ENCODE measurements at regions not wholly inside any gene's neighbourhood (a gene's known extent, or its start where the extent isn't known, plus 50 kb on each side); places are given as distances from the start of the nearest gene placed in this dataset.
A peak's percentile ranks its signal among the peaks of the same experiment; 100 is the strongest.
"Not testable (repeated sequence)": the region's sequence is repeated elsewhere in the genome, so short reads cannot be mapped to it uniquely, and the experiment has no call there.

DNA sequence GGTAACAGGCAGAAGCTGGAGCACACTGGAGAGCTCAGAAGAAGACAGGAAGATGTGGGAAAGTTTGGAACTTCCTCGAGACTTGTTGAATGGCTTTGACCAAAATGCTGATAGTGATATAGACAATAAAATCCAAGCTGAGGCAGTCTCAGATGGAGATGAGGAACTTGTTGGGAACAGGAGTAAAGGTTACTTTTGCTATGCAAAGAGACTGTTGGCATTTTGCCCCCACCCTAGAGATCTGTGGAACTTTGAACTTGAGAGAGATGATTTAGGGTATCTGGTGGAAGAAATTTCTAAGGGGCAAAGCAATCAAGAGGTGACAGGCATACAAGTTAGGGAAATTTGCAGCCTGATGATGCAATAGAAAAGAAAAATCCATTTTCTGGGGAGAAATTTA is 493.5 kb downstream of the CHSY3 start:
- 86% methylated on average over 1 of the region's 1 CpG; no CpG with 5 or more reads in 1 of the 2 experiments for WGBS, 2 experiments (ENCODE audit: extremely low coverage in 1 of 2, insufficient coverage in 1 of 2, insufficient read length in 1 of 2, insufficient replicate concordance in 2 of 2, low coverage in 1 of 2, low lambda C conversion rate in 2 of 2, missing lambda C conversion rate in 1 of 2)
- FAIRE-seq; H3K56ac ChIP-seq (replicated peaks; ENCODE audit: insufficient read length, low read depth, low read length); H2BK5ac ChIP-seq (ENCODE audit: low read depth, low read length); H3K4ac ChIP-seq (replicated peaks; ENCODE audit: insufficient read length, low read depth, low read length); H2BK120ac ChIP-seq (replicated peaks; ENCODE audit: low read depth, low read length); H3K79me2 ChIP-seq (ENCODE audit: control insufficient read depth in 1 of 2, insufficient read depth in 2 of 2, low read length in 2 of 2); H3K9ac ChIP-seq (replicated peaks in 1 of 4; ENCODE audit: extremely low read depth in 1 of 4, low read depth in 3 of 4, low read length in 3 of 4); H2AFZ ChIP-seq (ENCODE audit: low read length); H3K36me3 ChIP-seq (ENCODE audit: control insufficient read depth in 2 of 4, insufficient read depth in 4 of 4, low read length in 3 of 4); POLR2A ChIA-PET (ENCODE audit: partially characterized antibody); H3K23ac ChIP-seq (ENCODE audit: insufficient read length); H2BK20ac ChIP-seq (ENCODE audit: low read length); H4K20me1 ChIP-seq (replicated peaks in 1 of 2; ENCODE audit: control insufficient read depth in 1 of 2, insufficient read depth in 2 of 2, low read length in 2 of 2); H3K14ac ChIP-seq (ENCODE audit: insufficient read length); DNase-seq (ENCODE audit: low read depth in 1 of 2, low spot score in 2 of 2); H3K27ac ChIP-seq (ENCODE audit: low read depth, low read length); H3K79me1 ChIP-seq (ENCODE audit: low read depth, low read length); H3K4me2 ChIP-seq (ENCODE audit: insufficient read depth in 1 of 2, low read depth in 2 of 2, low read length in 2 of 2); H3K4me3 ChIP-seq (ENCODE audit: extremely low read depth in 1 of 4, insufficient read depth in 2 of 4, low read depth in 3 of 4, low read length in 4 of 4); H2BK15ac ChIP-seq (ENCODE audit: low read length); H3K23me2 ChIP-seq (ENCODE audit: low read depth, low read length); H2AK5ac ChIP-seq (ENCODE audit: low read depth, low read length); H3K27me3 ChIP-seq (replicated peaks in 1 of 4; ENCODE audit: control insufficient read depth in 3 of 4, extremely low read depth in 1 of 4, insufficient read depth in 3 of 4, low read length in 3 of 4); H3K18ac ChIP-seq (ENCODE audit: extremely low read depth, low read length); H4K8ac ChIP-seq (ENCODE audit: extremely low read depth, insufficient read depth, low read length); H2BK12ac ChIP-seq (ENCODE audit: low read depth, low read length); H3K9me3 ChIP-seq (ENCODE audit: insufficient read depth in 2 of 2, low read depth in 1 of 2, low read length in 1 of 2); H4K91ac ChIP-seq (replicated peaks; ENCODE audit: insufficient read length, low read length); H4K5ac ChIP-seq (ENCODE audit: insufficient read length, low read depth, low read length); H3K4me1 ChIP-seq (replicated peaks in 1 of 4; ENCODE audit: control insufficient read depth in 3 of 4, insufficient read depth in 4 of 4, low read length in 3 of 4): not testable (repeated sequence)
- CTCF ChIA-PET (ENCODE audit: partially characterized antibody) = interaction anchor here (1.1 kb wide), 1 partner anchor 13 kb away, joined by 3 read pairs; no protein-coding TSS in a partner anchor
- TF ChIP-seq CEBPB (IDR thresholded peaks at IDR 0.05; ENCODE audit: low read depth, low read length) = peak; percentile 33; the same call in 1 of the 2 replicates

Data from H1 (cell line).